ENCODE measurements at regions not wholly inside any gene's neighbourhood (a gene's known extent, or its start where the extent isn't known, plus 50 kb on each side); places are given as distances from the start of the nearest gene placed in this dataset.

DNA sequence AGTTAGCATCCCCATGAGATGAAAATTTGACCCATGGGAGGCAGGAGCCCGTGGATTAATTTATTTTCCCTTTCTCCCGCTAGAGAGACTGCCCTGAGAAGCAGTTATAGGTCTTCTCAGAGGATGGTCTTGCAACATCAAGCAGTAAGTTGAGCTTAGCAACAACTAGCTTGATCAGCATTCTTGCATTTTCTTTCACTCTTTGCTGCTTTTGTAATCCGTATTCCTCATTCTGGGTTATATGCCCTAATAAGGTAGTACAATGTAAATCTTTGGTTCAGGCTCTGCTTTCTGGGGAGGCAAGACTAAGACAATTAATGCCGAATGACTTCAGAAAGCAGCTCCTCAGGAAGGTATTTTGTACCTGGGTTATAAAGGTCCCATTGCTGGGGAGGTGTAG is 146.8 kb downstream of the FZD1 start:
- TF ChIP-seq POLR2A (IDR thresholded peaks at IDR 0.05; ENCODE audit: low read length) (no peak), GATA1 (IDR thresholded peaks at IDR 0.05; ENCODE audit: low read depth, low read length) (no peak)
